Mucosa of rectum (tissue), 2 donors: ENCODE measurements at regions not wholly inside any gene's neighbourhood (a gene's known extent, or its start where the extent isn't known, plus 50 kb on each side); places are given as distances from the start of the nearest gene placed in this dataset.
"Not testable (repeated sequence)": the region's sequence is repeated elsewhere in the genome, so short reads cannot be mapped to it uniquely, and the experiment has no call there.

Source experiments
- H3K27ac ChIP-seq, 2 donors: one replicate each; pipeline ENCODE4 v1.7.0; 2013; ENCODE audit warnings: inconsistent platforms in 2 of 2, low read depth in 2 of 2, low read length in 2 of 2
- H3K27me3 ChIP-seq, 2 donors: one replicate each; pipeline ENCODE4 v1.7.0; 2013; ENCODE audit warnings: low read length in 2 of 2; ENCODE audit not compliant: control insufficient read depth in 2 of 2, insufficient read depth in 2 of 2
- H3K36me3 ChIP-seq, 2 donors: one replicate each; pipeline ENCODE4 v1.7.0; 2013; ENCODE audit warnings: low read length in 2 of 2; ENCODE audit not compliant: control insufficient read depth in 2 of 2, insufficient read depth in 2 of 2
- H3K4me1 ChIP-seq, 2 donors: one replicate each; pipeline ENCODE4 v1.7.0; 2013; ENCODE audit warnings: low read length in 2 of 2, mild to moderate bottlenecking in 1 of 2; ENCODE audit not compliant: control insufficient read depth in 2 of 2, insufficient read depth in 2 of 2
- H3K4me3 ChIP-seq, 2 donors: one replicate each; pipeline ENCODE4 v1.7.0; 2013; ENCODE audit warnings: low read length in 2 of 2
- H3K9ac ChIP-seq, 2 donors: one replicate each; pipeline ENCODE4 v1.7.0; 2013; ENCODE audit warnings: low read length in 2 of 2, low read depth in 1 of 2, mild to moderate bottlenecking in 1 of 2
- H3K9me3 ChIP-seq, 2 donors: one replicate each; pipeline ENCODE4 v1.7.0; 2013; ENCODE audit warnings: low read length in 2 of 2; ENCODE audit not compliant: control insufficient read depth in 2 of 2
- donor health status: healthy.
- donor health status: Normal muscosa, but diverticular disease.

- Histone ChIP-seq H3K36me3 (no peaks in the 10 kb centered on the region), H3K4me1 (no peaks in the 10 kb centered on the region), H3K9ac (no peak overlapping the region), H3K27ac (no peak overlapping the region), H3K9me3 (no peaks in the 10 kb centered on the region), H3K27me3 (no peaks in the 10 kb centered on the region), H3K4me3 (peak overlapping the region in 1 of 2 donors; percentile 51)
Observed at GRCh38 chr11:128157423-128158298, 429.7 kb downstream of the ETS1 start.

DNA sequence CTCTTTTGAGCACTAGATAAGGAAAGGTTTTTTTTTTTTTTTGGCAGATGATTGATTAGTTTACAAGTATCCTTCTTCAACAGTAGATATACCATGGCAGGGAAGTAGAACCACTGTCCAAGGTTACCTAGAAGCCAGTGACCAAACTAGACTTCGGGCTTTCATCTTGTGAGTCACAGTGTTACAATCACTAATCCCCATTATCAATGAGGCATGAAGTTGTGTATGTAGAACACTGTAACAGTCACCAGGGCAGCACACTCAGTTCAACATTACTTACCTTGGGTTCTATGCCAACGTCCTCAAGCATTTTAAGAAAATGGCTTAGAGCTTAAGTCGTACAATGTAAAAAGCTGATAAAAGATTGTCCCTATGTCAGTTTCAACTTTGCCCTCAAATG, 430.9 kb downstream of the ETS1 start:
- H3K9ac ChIP-seq: no peak overlapping the region
- H3K27me3 ChIP-seq: no peaks in the 10 kb centered on the region
- H3K36me3 ChIP-seq: no peaks in the 10 kb centered on the region
- H3K27ac ChIP-seq: no peak overlapping the region
- H3K4me3 ChIP-seq: no peak overlapping the region
- H3K9me3 ChIP-seq: no peaks in the 10 kb centered on the region
- H3K4me1 ChIP-seq: no peaks in the 10 kb centered on the region

GRCh38 chr11:128155590-128155989, 431.8 kb downstream of the ETS1 start:
- H3K4me3 ChIP-seq: no peak overlapping the region
- H3K36me3 ChIP-seq: no peaks in the 10 kb centered on the region
- H3K27me3 ChIP-seq: no peaks in the 10 kb centered on the region
- no peak overlapping the region for H3K27ac ChIP-seq
- H3K9me3 ChIP-seq: no peaks in the 10 kb centered on the region
- H3K9ac ChIP-seq: no peak overlapping the region
- H3K4me1 ChIP-seq: no peaks in the 10 kb centered on the region

DNA sequence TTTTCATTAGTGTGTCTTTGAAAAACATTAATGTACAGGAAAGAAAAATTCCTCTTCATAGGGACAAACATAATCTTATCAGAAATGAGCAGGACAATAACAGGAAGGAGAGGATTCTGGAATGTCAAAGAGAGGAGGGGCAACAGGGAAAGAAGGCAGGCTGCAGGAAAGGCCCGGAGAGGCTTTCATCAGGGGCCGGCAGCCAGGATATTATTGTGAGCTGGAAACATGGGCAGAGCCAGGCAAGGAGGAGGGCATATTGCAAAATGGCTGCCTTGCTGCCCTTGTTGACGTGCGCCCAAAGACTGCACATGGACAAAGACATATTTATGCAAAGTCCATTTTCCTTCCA, 433.7 kb downstream of the ETS1 start:
- no peak overlapping the region for H3K4me3 ChIP-seq
- no peaks in the 10 kb centered on the region for H3K9me3 ChIP-seq
- H3K4me1 ChIP-seq: no peaks in the 10 kb centered on the region
- H3K9ac ChIP-seq: no peak overlapping the region
- no peaks in the 10 kb centered on the region for H3K27me3 ChIP-seq
- no peaks in the 10 kb centered on the region for H3K36me3 ChIP-seq
- no peak overlapping the region for H3K27ac ChIP-seq

- no peaks in the 10 kb centered on the region for H3K4me1 ChIP-seq
- H3K27me3 ChIP-seq: no peaks in the 10 kb centered on the region
- H3K4me3 ChIP-seq: no peak overlapping the region
- H3K9me3 ChIP-seq: no peaks in the 10 kb centered on the region
- no peaks in the 10 kb centered on the region for H3K36me3 ChIP-seq
- no peak overlapping the region for H3K9ac ChIP-seq
- H3K27ac ChIP-seq: no peak overlapping the region
Observed at GRCh38 chr11:128152796-128153696, 434.3 kb downstream of the ETS1 start.

- Histone ChIP-seq H3K27me3 (no peaks in the 10 kb centered on the region), H3K36me3 (no peaks in the 10 kb centered on the region), H3K27ac (no peak overlapping the region), H3K4me3 (no peak overlapping the region), H3K9ac (no peak overlapping the region), H3K9me3 (no peaks in the 10 kb centered on the region), H3K4me1 (no peaks in the 10 kb centered on the region)
Observed at GRCh38 chr11:128151780-128152179, 435.6 kb downstream of the ETS1 start.

- H3K27me3 ChIP-seq: no peaks in the 10 kb centered on the region
- H3K9ac ChIP-seq: no peak overlapping the region
- no peaks in the 10 kb centered on the region for H3K36me3 ChIP-seq
- no peaks in the 10 kb centered on the region for H3K9me3 ChIP-seq
- H3K4me1 ChIP-seq: no peaks in the 10 kb centered on the region
- no peak overlapping the region for H3K27ac ChIP-seq
- no peak overlapping the region for H3K4me3 ChIP-seq
Observed at GRCh38 chr11:128151338-128151737, 436.0 kb downstream of the ETS1 start.

DNA sequence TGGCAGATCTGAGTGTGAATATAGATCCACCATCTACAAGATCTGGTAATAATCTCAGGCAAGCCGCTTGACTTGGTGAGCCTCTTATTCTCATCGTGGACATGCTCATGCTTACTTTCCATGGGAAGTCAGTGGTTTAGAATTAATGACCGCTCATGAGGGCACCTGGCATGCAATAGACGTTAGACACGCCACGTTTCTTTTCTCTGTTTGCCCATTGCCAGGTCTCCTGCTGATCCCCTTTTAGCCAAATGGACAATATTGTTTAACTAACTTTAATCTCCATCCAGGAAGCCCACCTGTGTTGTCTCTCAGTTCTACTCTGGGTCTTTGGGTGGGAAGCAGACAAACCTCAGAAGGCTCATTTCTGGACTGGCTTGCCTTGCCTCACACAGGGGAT, 439.1 kb downstream of the ETS1 start:
- no peak overlapping the region for H3K4me3 ChIP-seq
- no peaks in the 10 kb centered on the region for H3K4me1 ChIP-seq
- H3K36me3 ChIP-seq: no peaks in the 10 kb centered on the region
- no peak overlapping the region for H3K27ac ChIP-seq
- H3K9me3 ChIP-seq: no peaks in the 10 kb centered on the region
- H3K27me3 ChIP-seq: no peaks in the 10 kb centered on the region
- H3K9ac ChIP-seq: no peak overlapping the region

GRCh38 chr11:128146926-128147605, 440.3 kb downstream of the ETS1 start:
- Histone ChIP-seq H3K9me3 (no peaks in the 10 kb centered on the region), H3K4me1 (no peaks in the 10 kb centered on the region), H3K27ac (no peak overlapping the region), H3K9ac (no peak overlapping the region), H3K4me3 (no peak overlapping the region), H3K27me3 (no peaks in the 10 kb centered on the region), H3K36me3 (no peaks in the 10 kb centered on the region)

DNA sequence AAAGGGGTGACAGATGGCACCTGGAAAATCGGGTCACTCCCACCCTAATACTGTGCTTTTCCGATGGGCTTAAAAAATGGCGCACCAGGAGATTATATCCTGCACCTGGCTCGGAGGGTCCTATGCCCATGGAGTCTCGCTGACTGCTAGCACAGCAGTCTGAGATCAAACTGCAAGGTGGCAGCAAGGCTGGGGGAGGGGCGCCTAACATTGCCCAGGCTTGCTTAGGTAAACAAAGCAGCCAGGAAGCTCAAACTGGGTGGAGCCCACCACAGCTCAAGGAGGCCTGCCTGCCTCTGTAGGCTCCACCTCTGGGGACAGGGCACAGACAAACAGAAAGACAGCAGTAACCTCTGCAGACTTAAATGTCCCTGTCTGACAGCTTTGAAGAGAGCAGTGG, 447.1 kb downstream of the ETS1 start:
- H3K36me3 ChIP-seq, H3K27me3 ChIP-seq, H3K9me3 ChIP-seq, H3K9ac ChIP-seq, H3K4me3 ChIP-seq, H3K27ac ChIP-seq, H3K4me1 ChIP-seq: not testable (repeated sequence)
